ENCODE measurements at regions not wholly inside any gene's neighbourhood (a gene's known extent, or its start where the extent isn't known, plus 50 kb on each side); places are given as distances from the start of the nearest gene placed in this dataset.

DNA sequence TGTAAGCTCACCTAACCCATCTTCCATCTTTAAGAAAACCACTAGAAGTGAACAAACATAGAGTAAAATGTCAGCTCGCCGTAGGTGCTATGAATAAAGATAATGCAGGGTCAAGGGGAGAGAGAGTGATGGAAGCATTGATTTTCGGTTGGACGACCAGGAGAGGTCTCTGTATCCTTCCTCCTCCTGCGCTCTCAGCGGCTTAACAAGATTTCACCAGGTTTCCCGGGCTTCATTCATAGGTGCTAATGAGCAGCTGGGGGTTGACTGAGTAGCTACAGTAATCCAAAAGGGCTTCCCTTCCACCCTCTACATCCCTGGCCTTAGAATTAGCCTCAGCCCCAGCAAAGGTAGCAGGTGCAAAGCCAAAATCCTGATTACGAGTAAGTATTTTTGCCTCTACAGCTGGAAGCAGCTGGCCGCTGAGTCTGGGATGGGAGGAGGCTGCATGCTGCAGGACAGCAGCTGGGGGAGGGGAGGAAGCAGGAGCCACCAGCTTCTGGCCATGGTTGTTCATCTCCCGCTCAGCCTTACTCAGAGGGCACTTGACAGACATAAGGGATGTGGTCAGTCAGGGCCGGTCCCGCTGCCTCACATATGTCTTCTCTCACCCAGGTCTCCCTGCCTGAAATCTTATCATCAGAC lies 112.0 kb upstream of the IL12B start:
- Histone ChIP-seq H3K36me3 (ENCODE audit: low read depth) (no peaks in the 10 kb centered on the region), H3K4me3 (ENCODE audit: severe bottlenecking) (no peak overlapping the region), H3K27me3 (ENCODE audit: insufficient read depth, poor library complexity, severe bottlenecking) (no peaks in the 10 kb centered on the region), H3K9me3 (ENCODE audit: severe bottlenecking) (no peaks in the 10 kb centered on the region), H3K27ac (ENCODE audit: poor library complexity, severe bottlenecking) (no peak overlapping the region), H3K4me1 (ENCODE audit: insufficient read depth, poor library complexity, severe bottlenecking) (no peaks in the 10 kb centered on the region)
- TF ChIP-seq, protein P1, sequence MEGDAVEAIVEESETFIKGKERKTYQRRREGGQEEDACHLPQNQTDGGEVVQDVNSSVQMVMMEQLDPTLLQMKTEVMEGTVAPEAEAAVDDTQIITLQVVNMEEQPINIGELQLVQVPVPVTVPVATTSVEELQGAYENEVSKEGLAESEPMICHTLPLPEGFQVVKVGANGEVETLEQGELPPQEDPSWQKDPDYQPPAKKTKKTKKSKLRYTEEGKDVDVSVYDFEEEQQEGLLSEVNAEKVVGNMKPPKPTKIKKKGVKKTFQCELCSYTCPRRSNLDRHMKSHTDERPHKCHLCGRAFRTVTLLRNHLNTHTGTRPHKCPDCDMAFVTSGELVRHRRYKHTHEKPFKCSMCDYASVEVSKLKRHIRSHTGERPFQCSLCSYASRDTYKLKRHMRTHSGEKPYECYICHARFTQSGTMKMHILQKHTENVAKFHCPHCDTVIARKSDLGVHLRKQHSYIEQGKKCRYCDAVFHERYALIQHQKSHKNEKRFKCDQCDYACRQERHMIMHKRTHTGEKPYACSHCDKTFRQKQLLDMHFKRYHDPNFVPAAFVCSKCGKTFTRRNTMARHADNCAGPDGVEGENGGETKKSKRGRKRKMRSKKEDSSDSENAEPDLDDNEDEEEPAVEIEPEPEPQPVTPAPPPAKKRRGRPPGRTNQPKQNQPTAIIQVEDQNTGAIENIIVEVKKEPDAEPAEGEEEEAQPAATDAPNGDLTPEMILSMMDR (IDR thresholded peaks at IDR 0.05; ENCODE audit: poor library complexity, severe bottlenecking): no peak
- DNase-seq (ENCODE audit: low spot score) (no peak), ATAC-seq (ENCODE audit: low read depth) (no peak)

DNA sequence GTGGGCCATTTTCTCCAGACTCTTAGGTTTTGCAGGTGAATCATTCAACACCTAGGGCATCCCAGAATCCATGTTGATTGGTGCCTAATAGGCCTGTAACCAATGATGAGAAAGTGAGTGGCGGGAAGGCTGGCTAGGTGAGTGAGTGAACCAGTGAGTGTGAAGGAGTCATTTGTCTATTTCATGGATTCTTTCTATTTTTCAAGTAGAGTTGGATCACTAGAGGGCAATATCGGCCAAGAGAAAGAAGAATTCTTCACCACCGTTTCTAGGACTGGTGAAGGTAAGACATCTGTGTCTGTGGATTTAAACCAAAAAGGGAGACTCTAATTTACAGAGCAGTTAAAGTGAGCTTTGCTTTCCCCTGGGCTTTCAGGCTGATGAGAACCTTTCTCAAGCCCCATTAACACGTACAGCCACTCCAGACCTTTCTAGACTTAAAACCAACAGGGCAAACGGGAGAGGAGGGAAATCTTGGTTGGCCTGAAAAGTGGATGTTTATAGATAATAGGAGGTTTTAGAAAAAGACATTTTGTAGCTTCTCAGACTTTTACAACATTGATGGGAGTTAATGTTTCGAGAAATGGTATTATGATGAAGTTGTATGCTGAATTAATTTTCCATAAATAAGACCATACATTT lies 114.3 kb upstream of the IL12B start:
- Histone ChIP-seq H3K4me1 (ENCODE audit: insufficient read depth, poor library complexity, severe bottlenecking) (no peaks in the 10 kb centered on the region), H3K36me3 (ENCODE audit: low read depth) (no peaks in the 10 kb centered on the region), H3K27ac (ENCODE audit: poor library complexity, severe bottlenecking) (no peak overlapping the region), H3K4me3 (ENCODE audit: severe bottlenecking) (no peak overlapping the region), H3K9me3 (ENCODE audit: severe bottlenecking) (no peaks in the 10 kb centered on the region), H3K27me3 (ENCODE audit: insufficient read depth, poor library complexity, severe bottlenecking) (no peaks in the 10 kb centered on the region)
- DNase-seq (ENCODE audit: low spot score) (no peak), ATAC-seq (ENCODE audit: low read depth) (peak; percentile 75)
- TF ChIP-seq, protein P1 (IDR thresholded peaks at IDR 0.05; ENCODE audit: poor library complexity, severe bottlenecking): peak; percentile 78

DNA sequence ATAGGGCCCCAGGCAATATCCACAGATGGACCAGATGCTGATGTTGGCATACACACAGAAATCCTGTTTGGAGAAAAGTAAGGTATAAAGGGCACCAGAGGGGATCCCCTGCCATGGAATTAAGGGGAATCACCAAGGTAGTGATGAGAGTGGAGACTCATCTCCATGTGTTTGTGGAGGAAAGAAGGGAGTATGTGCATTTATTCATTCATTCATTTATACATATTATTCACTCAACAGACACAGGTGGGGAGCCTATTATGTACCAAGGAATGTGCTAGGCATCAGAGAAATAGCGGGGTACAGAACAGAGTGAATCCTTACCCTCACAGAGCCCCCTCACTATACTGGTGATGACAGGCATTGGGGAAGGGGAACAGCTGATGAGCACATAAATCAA lies 116.8 kb upstream of the IL12B start:
- TF ChIP-seq, protein P1 (IDR thresholded peaks at IDR 0.05; ENCODE audit: poor library complexity, severe bottlenecking): no peak
- Histone ChIP-seq H3K27me3 (ENCODE audit: insufficient read depth, poor library complexity, severe bottlenecking) (no peaks in the 10 kb centered on the region), H3K4me1 (ENCODE audit: insufficient read depth, poor library complexity, severe bottlenecking) (no peaks in the 10 kb centered on the region), H3K9me3 (ENCODE audit: severe bottlenecking) (no peaks in the 10 kb centered on the region), H3K4me3 (ENCODE audit: severe bottlenecking) (no peak overlapping the region), H3K27ac (ENCODE audit: poor library complexity, severe bottlenecking) (no peak overlapping the region), H3K36me3 (ENCODE audit: low read depth) (no peaks in the 10 kb centered on the region)
- no peak for ATAC-seq (ENCODE audit: low read depth)
- no peak for DNase-seq (ENCODE audit: low spot score)

DNA sequence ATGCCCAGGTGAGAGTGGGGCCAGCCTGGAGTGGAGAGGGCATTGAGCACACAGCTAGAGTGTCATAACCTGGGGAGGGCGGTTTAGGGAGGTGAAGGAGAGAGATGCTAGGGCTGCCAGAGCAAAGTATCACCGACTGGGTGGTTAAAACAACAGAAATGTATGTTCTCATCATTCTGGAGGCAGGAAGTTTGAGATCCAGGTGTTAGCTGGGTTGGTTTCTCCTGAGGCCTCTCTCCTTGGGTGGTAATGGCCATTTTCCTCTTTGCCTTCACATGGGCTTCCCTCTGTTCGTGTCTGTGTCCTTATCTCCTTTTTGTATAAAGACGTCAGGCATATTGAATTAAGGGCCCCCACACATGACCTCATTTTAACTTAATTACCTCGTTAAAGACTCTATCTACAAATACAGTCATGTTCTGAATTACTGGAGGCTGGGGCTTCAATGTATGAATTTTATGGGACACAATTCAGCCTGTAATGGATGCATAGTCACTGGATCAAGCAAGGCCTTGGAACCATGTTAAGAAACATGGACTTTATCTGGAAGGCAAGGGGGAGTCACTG lies 118.6 kb upstream of the IL12B start:
- DNase-seq (ENCODE audit: low spot score) (no peak), ATAC-seq (ENCODE audit: low read depth) (no peak)
- Histone ChIP-seq H3K27me3 (ENCODE audit: insufficient read depth, poor library complexity, severe bottlenecking) (no peaks in the 10 kb centered on the region), H3K4me1 (ENCODE audit: insufficient read depth, poor library complexity, severe bottlenecking) (no peaks in the 10 kb centered on the region), H3K36me3 (ENCODE audit: low read depth) (no peaks in the 10 kb centered on the region), H3K4me3 (ENCODE audit: severe bottlenecking) (no peak overlapping the region), H3K27ac (ENCODE audit: poor library complexity, severe bottlenecking) (no peak overlapping the region), H3K9me3 (ENCODE audit: severe bottlenecking) (no peaks in the 10 kb centered on the region)
- TF ChIP-seq, protein P1 (IDR thresholded peaks at IDR 0.05; ENCODE audit: poor library complexity, severe bottlenecking): no peak

DNA sequence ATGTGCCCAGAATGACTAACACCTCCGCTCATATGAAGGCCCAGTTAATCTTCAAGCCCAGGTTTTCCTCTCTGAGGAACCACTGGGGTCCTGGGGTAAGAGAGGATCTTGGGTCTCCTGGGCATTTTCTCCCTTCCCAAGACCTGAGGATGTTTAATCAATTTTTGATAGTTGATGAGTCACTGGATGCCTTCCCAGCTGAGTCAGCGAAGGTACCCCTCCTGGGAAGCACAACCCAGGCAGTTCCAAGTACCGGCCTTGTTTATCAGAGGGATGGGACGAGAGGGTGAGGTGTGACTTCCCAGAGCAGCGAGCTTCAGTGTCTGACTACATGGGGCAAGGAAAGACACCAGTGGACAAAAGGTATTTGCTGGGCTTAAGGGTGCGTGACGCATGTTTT lies 119.6 kb upstream of the IL12B start:
- H3K9me3 ChIP-seq (ENCODE audit: severe bottlenecking): no peaks in the 10 kb centered on the region
- H3K27ac ChIP-seq (ENCODE audit: poor library complexity, severe bottlenecking): no peak overlapping the region
- TF ChIP-seq, protein P1 (IDR thresholded peaks at IDR 0.05; ENCODE audit: poor library complexity, severe bottlenecking): no peak
- ATAC-seq (ENCODE audit: low read depth) (peak; percentile 76), DNase-seq (ENCODE audit: low spot score) (no peak)
- H3K4me1 ChIP-seq (ENCODE audit: insufficient read depth, poor library complexity, severe bottlenecking): no peaks in the 10 kb centered on the region
- no peaks in the 10 kb centered on the region for H3K36me3 ChIP-seq (ENCODE audit: low read depth)
- no peak overlapping the region for H3K4me3 ChIP-seq (ENCODE audit: severe bottlenecking)
- no peaks in the 10 kb centered on the region for H3K27me3 ChIP-seq (ENCODE audit: insufficient read depth, poor library complexity, severe bottlenecking)
